MV-4-11 (cell line): ENCODE measurements at regions not wholly inside any gene's neighbourhood (a gene's known extent, or its start where the extent isn't known, plus 50 kb on each side); places are given as distances from the start of the nearest gene placed in this dataset.
"Not testable (repeated sequence)": the region's sequence is repeated elsewhere in the genome, so short reads cannot be mapped to it uniquely, and the experiment has no call there.

Experiments used
- DNase-seq: peaks from one replicate; lab custom pipeline; 2025; lab: John Stamatoyannopoulos, UW

- DNase-seq, result no peak
These were observed 80.2 kb downstream of the TMEM47 start for GRCh38 chrX:34576864-34577263.

- DNase-seq, result no peak
These were observed 91.1 kb downstream of the TMEM47 start for GRCh38 chrX:34565981-34566380.

DNA sequence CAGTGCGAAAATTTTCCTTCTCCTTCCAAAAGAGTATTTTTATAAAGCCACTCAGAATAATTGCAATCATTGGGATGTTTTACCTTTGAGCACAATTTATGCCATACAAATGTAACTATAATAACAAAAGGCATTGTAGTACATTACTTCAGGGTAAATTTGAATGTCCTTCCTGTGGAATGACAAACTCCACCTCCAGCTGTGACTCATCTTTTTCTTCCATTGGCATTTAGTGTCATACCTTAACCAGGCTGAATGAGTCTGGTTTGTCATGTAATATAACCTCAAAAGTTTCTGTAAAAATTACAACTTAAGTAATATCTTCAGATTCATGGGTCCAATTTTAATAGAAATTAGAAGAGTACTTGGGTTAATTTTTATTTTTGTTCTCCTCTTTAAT is 93.3 kb downstream of the TMEM47 start:
- no peak for DNase-seq

DNA sequence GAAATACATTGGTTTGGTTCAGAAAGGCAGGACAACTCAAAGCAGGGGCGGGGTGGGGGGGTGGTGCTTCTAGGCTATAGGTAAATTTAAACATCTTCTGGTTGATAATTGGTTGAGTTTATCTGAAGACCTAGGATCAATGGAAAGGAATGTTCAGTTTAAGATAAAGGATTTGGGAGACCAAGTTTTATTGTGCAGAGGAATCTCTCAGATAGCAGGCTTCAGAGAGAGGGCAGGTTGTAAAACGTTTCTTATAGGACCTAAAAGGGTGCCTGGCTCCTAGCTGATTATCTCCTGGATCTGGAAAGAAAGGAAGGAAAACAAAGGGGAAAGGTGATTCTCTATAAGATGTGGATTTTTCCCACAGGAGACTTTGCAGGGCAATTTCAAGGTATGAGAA is 94.0 kb downstream of the TMEM47 start:
- DNase-seq, result no peak

DNA sequence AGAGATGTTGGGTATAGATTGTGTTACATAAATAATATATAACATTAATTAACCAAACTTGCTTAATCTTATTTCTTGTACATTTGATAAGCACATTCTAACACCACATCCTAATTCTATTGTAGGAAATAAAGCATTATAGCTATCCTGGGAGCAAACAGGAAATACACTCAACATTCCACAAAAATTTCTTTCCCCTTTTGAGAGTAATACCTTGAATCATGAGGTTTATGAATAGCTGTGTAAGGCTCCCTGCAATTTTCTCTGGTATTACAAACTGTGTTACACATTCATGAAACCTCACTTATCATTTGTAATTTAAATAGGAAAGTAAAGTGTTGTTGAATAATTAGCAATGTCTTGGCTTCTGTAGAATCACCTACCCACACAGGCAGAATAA is 95.1 kb downstream of the TMEM47 start:
- DNase-seq, result no peak

GRCh38 chrX:34560180-34560579 is 96.9 kb downstream of the TMEM47 start:
- no peak for DNase-seq

DNA sequence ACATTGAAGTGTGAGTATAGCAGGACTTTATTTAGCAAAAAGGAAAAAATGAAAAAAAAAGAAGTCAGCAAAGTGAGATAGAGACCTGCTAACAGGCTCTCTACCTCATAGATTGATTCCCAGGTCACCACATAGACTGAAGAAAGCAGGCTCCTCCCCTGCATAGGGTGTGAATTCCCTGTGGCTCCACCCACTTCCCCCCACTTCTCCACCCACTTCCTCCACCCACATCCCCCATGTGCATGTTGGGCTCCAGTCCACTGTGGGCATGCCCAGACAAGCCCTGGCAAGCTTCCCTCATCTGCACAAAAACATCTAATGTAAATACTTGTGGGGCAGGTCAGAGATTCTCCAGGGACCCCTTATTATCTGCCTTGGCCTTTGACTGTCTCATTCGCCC is 97.8 kb downstream of the TMEM47 start:
- peak; percentile 50 for DNase-seq

GRCh38 chrX:34557733-34558132 is 99.4 kb downstream of the TMEM47 start:
- no peak for DNase-seq

DNA sequence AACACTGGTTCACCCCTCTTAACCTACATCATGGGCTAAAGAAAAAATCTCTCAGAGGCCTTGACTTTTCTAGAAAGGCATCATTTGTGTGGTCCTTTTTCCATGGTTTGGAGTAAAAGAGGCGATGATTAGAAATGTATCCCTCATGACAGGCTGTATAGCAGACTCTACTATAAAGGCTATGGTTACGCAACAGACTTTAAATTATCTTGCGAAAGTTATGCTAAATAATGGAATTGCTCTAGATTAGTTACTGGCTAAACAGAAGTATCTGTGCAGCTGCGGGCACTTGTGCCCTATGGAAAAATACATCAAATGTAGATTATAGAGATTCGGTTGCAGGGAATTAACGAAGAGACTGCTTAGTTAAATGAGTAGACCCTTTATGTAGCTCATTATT is 101.6 kb downstream of the TMEM47 start:
- peak; percentile 24 for DNase-seq

DNA sequence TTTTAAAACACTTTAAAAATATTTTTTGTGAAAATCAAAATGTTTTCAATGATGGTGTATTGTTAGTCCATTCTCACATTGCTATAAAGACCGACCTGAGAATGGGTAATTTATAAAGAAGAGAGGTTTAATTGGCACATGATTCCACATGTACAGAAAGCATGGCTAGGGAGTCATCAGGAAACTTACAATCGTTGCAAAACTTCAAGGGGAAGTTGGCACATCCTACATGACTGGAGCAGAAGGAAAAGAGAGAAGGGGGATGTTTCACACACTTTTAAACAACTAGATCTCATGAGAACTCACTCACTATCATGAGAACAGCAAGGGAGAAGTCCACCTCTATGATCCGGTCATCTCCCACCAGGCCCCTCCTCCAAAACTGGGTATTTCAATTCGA is 110.7 kb downstream of the TMEM47 start:
- DNase-seq, result peak; percentile 18

DNA sequence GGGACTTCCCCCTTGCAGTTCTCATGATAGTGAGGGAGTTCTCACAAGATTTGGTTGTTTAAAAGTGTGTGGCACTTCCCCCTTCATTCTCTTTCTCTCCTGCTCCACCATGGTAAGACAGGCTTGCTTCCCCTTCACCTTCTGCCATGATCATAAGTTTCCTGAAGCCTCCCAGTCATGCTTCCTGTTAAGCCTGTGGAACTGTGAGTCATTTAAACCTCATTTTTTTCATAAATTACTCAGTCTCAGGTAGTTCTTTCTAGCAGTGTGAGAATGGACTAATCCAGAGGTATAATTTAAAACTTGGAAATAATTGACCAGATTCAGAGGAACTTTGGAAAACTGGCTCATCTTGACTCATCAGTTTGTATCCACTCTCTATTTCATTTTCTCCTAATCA is 129.0 kb downstream of the TMEM47 start:
- DNase-seq, result no peak

DNA sequence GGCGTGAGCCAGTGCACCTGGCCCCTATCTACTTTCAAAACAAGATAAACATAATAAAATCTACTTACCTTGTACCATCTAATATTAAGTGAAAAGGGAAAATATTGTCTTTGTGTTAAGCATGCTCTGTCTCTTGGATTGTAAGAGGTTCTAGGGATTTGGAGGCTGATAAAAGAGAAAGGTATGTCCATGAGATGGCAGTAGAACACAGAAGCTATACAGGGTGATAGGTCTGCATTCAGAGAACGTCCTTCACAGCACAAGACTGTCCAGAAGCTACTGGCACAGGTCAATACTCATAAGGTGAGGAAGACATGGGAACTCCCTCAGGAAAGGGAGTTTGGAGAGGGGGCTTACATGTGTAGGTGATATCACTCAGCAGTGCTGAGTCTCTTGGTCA is 135.5 kb downstream of the TMEM47 start:
- DNase-seq, result no peak

DNA sequence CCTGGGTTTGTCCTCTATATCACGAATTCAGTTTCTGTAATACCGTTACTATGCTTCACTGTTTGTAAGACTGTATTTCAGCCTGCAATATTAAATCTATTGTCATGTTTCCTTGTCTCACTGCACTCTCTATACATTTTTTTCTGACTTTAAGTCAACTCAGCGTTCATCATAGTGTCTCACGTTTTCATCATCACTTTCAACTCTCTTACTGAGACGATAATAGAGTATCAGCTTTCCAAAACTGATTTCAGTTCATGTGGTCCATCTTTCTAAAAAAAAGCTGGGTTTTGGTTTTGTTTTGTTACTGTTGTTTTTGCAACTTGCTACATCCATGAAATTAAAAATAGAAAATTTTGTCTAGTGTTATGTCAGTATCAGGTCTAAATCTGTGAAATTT is 147.7 kb downstream of the TMEM47 start:
- no peak for DNase-seq

GRCh38 chrX:34503119-34503518 is 154.0 kb downstream of the TMEM47 start:
- no peak for DNase-seq

DNA sequence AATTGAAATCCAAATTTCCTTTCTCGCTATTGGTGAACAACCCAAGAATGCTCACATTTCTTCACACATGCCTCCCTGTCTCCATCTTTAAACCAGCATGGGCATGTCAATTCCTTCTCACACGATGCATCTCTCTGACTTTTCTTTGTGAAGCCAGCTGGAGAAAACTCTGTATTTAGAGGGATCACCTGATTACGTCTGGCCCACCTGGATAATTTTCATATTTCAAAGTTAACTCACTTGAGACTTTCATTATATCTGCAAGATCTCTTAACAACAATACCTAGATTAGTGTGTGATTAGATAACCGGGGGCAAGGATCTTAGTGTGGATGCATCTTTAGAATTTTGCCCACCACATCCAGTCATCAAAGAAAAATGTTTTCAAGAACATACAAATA is 164.0 kb downstream of the TMEM47 start:
- DNase-seq, result no peak

DNA sequence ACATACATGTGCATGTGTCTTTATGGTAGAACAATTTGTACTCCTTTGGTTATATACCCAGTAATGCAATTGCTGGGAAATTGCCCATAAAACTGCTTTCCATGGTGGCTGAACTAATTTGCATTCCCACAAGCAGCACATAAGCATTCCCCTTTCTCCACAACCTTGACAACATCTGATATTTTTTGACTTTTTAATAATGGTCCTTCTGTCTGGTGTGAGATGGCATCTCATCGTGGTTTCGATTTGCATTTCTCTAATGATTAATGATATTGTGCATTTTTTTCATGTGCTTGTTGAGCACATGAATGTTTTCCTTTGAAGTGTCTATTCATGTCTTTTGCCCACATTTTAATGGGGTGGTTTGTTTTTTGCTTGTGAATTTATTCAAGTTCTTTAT is 166.0 kb downstream of the TMEM47 start:
- no peak for DNase-seq

GRCh38 chrX:34487364-34487763 is 169.7 kb downstream of the TMEM47 start:
- no peak for DNase-seq

DNA sequence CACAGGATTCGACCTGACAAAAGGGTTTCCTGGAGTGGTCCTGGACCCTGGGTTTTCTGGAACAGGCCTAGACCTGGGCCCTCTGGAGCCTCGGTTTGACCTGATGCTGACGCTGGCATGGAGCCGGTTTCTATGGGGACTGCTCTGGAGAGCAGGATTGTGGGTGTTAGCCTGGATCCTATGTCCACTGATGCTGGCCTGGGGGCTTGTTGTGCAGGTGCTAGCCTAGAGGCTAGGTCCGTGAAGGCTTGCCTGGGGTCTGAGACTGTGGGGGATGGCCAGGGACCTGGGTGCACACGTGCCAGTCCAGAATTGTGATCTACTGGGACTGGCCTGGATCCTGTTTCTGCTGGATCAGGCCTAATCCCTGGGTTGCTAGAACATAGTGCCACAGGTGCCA is 173.1 kb downstream of the TMEM47 start:
- no peak for DNase-seq

- DNase-seq, result no peak
These were observed 186.6 kb downstream of the TMEM47 start for GRCh38 chrX:34470507-34470906.

DNA sequence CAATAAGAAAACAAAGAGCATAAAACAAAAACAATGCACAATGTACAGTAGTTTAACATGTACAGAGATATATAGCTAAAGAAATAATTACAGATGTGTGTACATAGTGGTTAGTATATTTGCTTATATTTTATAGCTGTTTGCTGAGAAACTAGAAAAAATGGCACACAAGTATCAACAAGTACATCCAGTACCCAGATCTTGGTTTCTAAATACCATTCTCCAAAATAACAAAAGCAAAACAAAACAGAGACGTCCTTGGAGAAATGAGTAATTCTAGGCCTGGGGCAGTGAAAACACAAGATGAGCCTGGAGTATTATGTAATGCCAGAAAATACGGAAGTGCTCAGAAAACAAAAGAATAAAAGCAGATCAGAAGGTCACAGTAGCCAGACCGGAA is 189.6 kb downstream of the TMEM47 start:
- DNase-seq, result peak; percentile 68

GRCh38 chrX:34463220-34463619 is 193.9 kb downstream of the TMEM47 start:
- not testable (repeated sequence) for DNase-seq

DNA sequence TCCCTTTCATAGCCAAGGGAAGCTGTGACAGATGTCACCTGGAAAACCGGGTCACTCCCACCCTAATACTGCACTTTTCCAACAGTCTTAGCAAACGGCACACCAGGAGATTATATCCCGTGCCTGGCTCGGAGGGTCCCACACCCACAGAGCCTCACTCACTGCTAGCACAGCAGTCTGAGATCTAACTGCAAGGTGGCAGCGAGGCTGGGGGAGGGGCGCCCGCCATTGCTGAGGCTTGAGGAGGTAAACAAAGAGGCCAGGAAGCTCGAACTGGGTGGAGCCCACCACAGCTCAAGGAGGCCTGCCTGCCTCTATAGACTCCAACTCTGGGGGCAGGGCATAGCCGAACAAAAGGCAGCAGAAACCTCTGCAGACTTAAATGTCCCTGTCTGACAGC is 199.2 kb downstream of the TMEM47 start:
- not testable (repeated sequence) for DNase-seq

DNA sequence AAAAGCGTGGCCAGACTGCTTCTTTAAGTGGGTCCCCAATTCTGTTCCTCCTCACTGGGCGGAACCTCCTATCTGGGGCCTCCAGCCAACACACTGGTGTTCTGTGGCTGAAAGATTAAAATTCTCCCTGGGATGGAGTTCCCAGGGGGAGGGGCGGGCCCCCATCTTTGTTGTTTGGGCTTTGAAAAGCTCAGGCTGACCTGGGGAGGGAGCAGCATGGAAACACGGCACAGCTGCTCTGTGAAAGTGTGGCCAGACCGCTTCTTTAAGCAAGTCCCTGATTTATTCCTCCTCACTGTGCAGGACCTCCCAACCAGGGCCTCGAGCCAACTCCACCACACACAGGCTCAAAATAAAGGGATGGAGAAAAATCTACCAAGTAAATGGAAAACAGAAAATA is 219.5 kb downstream of the TMEM47 start:
- no peak for DNase-seq

- no peak for DNase-seq
These were observed 230.8 kb downstream of the TMEM47 start for GRCh38 chrX:34426334-34426733.

- no peak for DNase-seq
These were observed 250.5 kb downstream of the TMEM47 start for GRCh38 chrX:34406580-34406979.
